B cell (primary cell): ENCODE measurements at regions not wholly inside any gene's neighbourhood (a gene's known extent, or its start where the extent isn't known, plus 50 kb on each side); places are given as distances from the start of the nearest gene placed in this dataset.

ENCODE experiments used
- ATAC-seq: fragments of 200-7000 bp; cut with Tn5 transposase; one replicate; pipeline ENCODE4 v1.10.0; 2021; ENCODE audit warnings: low read depth, mild to moderate bottlenecking, moderate number of reproducible peaks, moderate library complexity
- CTCF ChIA-PET: fragments of 350-600 bp; sonication (Branson Sonifier 250); formaldehyde crosslinking; loops from one replicate; lab custom pipeline; 2021; ENCODE audit warnings: antibody characterized with exemption, inconsistent platforms; lab: Charles Lee
- POLR2A ChIA-PET: fragments of 350-600 bp; sonication (Branson Sonifier 250); formaldehyde crosslinking; loops from one replicate; lab custom pipeline; 2021; ENCODE audit warnings: antibody characterized with exemption; lab: Charles Lee
- DNase-seq: peaks from one replicate; pipeline ENCODE4 v3.0.0; 2013
- H2AFZ ChIP-seq: 2 replicates; pipeline ENCODE4 v1.6.1; 2012; ENCODE audit warnings: mild to moderate bottlenecking, low read depth, low read length; ENCODE audit not compliant: insufficient read depth, poor library complexity, severe bottlenecking
- H3K27ac ChIP-seq, 2 donors: 1 replicate in 1 of 2; 2 replicates in 1 of 2; pipeline ENCODE4 v1.5.1; 2012 to 2013; ENCODE audit warnings: low read length in 2 of 2, mild to moderate bottlenecking in 2 of 2, moderate library complexity in 1 of 2
- H3K27me3 ChIP-seq, 4 experiments: fragments of 200-600 bp in 1 of 4; sonication (generic) in 1 of 4; replicated peaks in 1 of 4; 1 replicate in 2 of 4; 2 replicates in 2 of 4; pipeline versions ENCODE4 v1.6.1 to v1.7.0; 2013 to 2016; ENCODE audit warnings: low read length in 3 of 4, mild to moderate bottlenecking in 2 of 4, mixed read lengths in 1 of 4, moderate library complexity in 1 of 4; ENCODE audit not compliant: insufficient read depth in 4 of 4, control insufficient read depth in 3 of 4; ENCODE audit errors: control extremely low read depth in 1 of 4
- H3K36me3 ChIP-seq, 2 experiments: replicated peaks in 1 of 2; 1 replicate in 1 of 2; 2 replicates in 1 of 2; pipeline versions ENCODE4 v1.6.1 to v1.7.1; 2013; ENCODE audit warnings: low read length in 1 of 2; ENCODE audit not compliant: insufficient read depth in 2 of 2, control insufficient read depth in 1 of 2; ENCODE audit errors: control extremely low read depth in 1 of 2, extremely low read depth in 1 of 2
- H3K4me1 ChIP-seq, 2 donors: fragments of 200-600 bp in 1 of 2; sonication (generic) in 1 of 2; 1 replicate in 1 of 2; 2 replicates in 1 of 2; pipeline versions ENCODE4 v1.5.1 to v1.6.1; 2013 to 2017; ENCODE audit warnings: low read length in 2 of 2; ENCODE audit not compliant: control insufficient read depth in 2 of 2, insufficient read depth in 2 of 2
- H3K4me2 ChIP-seq: replicated peaks from 2 replicates; pipeline ENCODE3; 2012; ENCODE audit warnings: mild to moderate bottlenecking, low read depth, low read length; ENCODE audit not compliant: poor library complexity, severe bottlenecking
- H3K4me3 ChIP-seq, 5 experiments: fragments of 200-600 bp in 1 of 5; sonication (generic) in 1 of 5; 1 replicate in 3 of 5; 2 replicates in 2 of 5; pipeline versions ENCODE4 v1.5.1 to v1.7.0; 2011 to 2016; ENCODE audit warnings: low read length in 4 of 5, mild to moderate bottlenecking in 4 of 5, low read depth in 2 of 5, control low read depth in 1 of 5, moderate library complexity in 1 of 5; ENCODE audit not compliant: insufficient read depth in 1 of 5; ENCODE audit errors: control extremely low read depth in 1 of 5, extremely low read depth in 1 of 5
- H3K79me2 ChIP-seq: fragments of 200-600 bp; sonication (generic); one replicate; pipeline ENCODE4 v1.6.0; 2016; ENCODE audit warnings: low read length; ENCODE audit not compliant: control insufficient read depth, insufficient read depth
- H3K9ac ChIP-seq: fragments of 200-600 bp; sonication (generic); 2 replicates; pipeline ENCODE4 v1.6.1; 2017; ENCODE audit warnings: mild to moderate bottlenecking, low read length, moderate library complexity
- H3K9me3 ChIP-seq, 3 donors: one replicate each; pipeline versions ENCODE4 v1.6.1 to v1.7.1; 2013; ENCODE audit warnings: low read length in 2 of 3; ENCODE audit not compliant: control insufficient read depth in 2 of 3, insufficient read depth in 1 of 3; ENCODE audit errors: control extremely low read depth in 1 of 3
- H4K20me1 ChIP-seq: 2 replicates; pipeline ENCODE4 v1.6.0; 2012; ENCODE audit warnings: mild to moderate bottlenecking, low read length; ENCODE audit not compliant: insufficient read depth, control insufficient read depth, poor library complexity, severe bottlenecking
- H3K27ac Mint-ChIP-seq: one replicate; pipeline ENCODE4 v1.8.0; 2021; ENCODE audit warnings: mixed read lengths
- H3K27me3 Mint-ChIP-seq: one replicate; pipeline ENCODE4 v1.8.0; 2021; ENCODE audit warnings: mixed read lengths
- H3K4me1 Mint-ChIP-seq: one replicate; pipeline ENCODE4 v1.8.0; 2021; ENCODE audit warnings: mixed read lengths
- H3K4me3 Mint-ChIP-seq: one replicate; pipeline ENCODE4 v1.8.0; 2021; ENCODE audit warnings: mixed read lengths
- H3K9me3 Mint-ChIP-seq: one replicate; pipeline ENCODE4 v1.8.0; 2022; ENCODE audit warnings: mixed read lengths; ENCODE audit not compliant: insufficient read depth
- EZH2 ChIP-seq: IDR thresholded peaks from 2 replicates; pipeline ENCODE4 v1.6.1; 2012; ENCODE audit warnings: borderline replicate concordance, low read depth, mild to moderate bottlenecking, moderate library complexity, low read length; ENCODE audit not compliant: insufficient read depth, poor library complexity, severe bottlenecking
- WGBS: methylation state at CpG from one replicate; pipeline ENCODE4 v1.1.5; 2013; ENCODE audit warnings: missing lambda C conversion rate; ENCODE audit not compliant: insufficient coverage; 5-methylcytosine and 5-hydroxymethylcytosine counted together
- intact Hi-C: fragments of 100-400 bp; cut with micrococcal nuclease; formaldehyde crosslinking; loops from one replicate; pipeline ENCODE4 v1.10.0; 2022
- TF ChIP-seq, protein P1 (sequence below): fragments of 200-600 bp; IDR thresholded peaks from one replicate; pipeline ENCODE4 v1.8.0; 2022; ENCODE audit warnings: antibody characterized with exemption, mild to moderate bottlenecking

DNA sequence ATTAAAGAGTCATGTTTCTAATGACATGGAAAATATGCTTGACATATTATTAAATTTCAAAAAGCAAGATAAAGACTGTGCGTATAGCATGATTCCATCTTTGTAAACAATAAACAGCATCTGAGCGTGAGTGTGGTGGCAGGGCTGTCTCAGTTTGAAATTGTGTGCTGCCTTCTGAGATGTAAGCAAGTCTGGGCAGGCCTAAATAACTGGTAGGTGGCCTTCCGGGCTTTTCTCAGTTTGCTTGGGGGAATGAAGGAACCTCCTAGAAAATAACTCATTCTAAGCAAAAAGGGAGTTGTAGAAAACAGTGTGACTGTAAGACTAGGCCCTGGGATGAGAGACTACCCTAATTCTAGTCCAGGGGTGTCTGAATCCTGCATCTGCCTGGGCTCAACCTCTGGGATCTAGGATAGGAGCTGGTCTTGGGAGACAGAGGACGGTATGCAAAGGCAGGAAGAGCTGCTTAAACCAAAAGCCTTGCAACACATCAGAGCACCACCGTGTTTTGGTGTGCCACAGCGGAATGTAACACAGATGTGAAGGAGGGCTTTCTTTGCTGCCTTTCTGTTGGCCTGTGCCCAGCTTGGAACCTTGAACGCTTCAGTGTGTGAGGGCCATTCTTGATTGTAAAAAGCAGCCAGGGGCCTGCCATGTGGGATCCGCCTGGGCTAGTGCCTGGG lies 63.5 kb upstream of the L3MBTL3 start:
- CTCF ChIA-PET: interaction anchor here (0.5 kb wide), 1 partner anchor 182 kb away, joined by 3 read pairs; no protein-coding TSS in a partner anchor
- H3K4me1 Mint-ChIP-seq: no peaks in the 10 kb centered on the region
- DNase-seq: no peak
- H3K27ac ChIP-seq: no peak overlapping the region
- H3K27me3 ChIP-seq: no peaks in the 10 kb centered on the region
- POLR2A ChIA-PET: no interaction called here
- no peak for TF ChIP-seq EZH2
- TF ChIP-seq, protein P1, sequence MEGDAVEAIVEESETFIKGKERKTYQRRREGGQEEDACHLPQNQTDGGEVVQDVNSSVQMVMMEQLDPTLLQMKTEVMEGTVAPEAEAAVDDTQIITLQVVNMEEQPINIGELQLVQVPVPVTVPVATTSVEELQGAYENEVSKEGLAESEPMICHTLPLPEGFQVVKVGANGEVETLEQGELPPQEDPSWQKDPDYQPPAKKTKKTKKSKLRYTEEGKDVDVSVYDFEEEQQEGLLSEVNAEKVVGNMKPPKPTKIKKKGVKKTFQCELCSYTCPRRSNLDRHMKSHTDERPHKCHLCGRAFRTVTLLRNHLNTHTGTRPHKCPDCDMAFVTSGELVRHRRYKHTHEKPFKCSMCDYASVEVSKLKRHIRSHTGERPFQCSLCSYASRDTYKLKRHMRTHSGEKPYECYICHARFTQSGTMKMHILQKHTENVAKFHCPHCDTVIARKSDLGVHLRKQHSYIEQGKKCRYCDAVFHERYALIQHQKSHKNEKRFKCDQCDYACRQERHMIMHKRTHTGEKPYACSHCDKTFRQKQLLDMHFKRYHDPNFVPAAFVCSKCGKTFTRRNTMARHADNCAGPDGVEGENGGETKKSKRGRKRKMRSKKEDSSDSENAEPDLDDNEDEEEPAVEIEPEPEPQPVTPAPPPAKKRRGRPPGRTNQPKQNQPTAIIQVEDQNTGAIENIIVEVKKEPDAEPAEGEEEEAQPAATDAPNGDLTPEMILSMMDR: no peak
- H2AFZ ChIP-seq: no peak overlapping the region
- H3K9ac ChIP-seq: no peak overlapping the region
- H3K9me3 ChIP-seq: peaks cover 0 to 10% (median 0%) of the 10 kb centered on the region in 3 donors
- intact Hi-C loops: no loop called here
- H4K20me1 ChIP-seq: no peaks in the 10 kb centered on the region
- WGBS: 87% methylated on average over 3 of the region's 8 CpGs
- no peak for ATAC-seq
- H3K4me3 Mint-ChIP-seq: no peak overlapping the region
- H3K4me3 ChIP-seq: no peak overlapping the region
- no peak overlapping the region for H3K4me2 ChIP-seq
- no peaks in the 10 kb centered on the region for H3K36me3 ChIP-seq
- H3K4me1 ChIP-seq: no peaks in the 10 kb centered on the region
- H3K9me3 Mint-ChIP-seq: no peaks in the 10 kb centered on the region
- no peak overlapping the region for H3K27ac Mint-ChIP-seq
- no peaks in the 10 kb centered on the region for H3K79me2 ChIP-seq
- H3K27me3 Mint-ChIP-seq: peaks cover 4% of the 10 kb centered on the region

DNA sequence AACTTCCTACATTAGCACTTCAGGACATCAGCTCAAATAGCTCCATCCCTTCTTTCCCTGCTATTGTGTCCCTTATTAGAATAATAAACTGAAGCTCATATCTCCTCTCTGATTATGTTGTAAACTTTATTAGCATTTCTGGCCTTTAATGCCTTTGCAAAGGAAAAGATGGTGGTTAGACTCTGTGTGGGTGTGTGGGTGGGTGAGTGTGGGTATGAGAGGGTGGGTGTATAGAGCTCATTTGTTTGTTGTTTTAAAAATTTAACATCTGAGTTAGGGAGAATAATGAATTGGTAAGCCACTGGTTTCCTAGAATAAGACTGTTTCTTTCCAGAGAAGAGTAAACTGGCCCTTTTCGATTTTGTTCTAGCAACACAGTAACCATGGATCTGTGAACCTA lies 70.6 kb upstream of the L3MBTL3 start:
- Histone ChIP-seq H3K9ac (no peak overlapping the region), H3K36me3 (no peaks in the 10 kb centered on the region), H3K4me3 (no peak overlapping the region), H3K4me2 (no peak overlapping the region), H2AFZ (no peak overlapping the region), H3K4me1 (no peaks in the 10 kb centered on the region), H3K27ac (no peak overlapping the region), H3K27me3 (no peaks in the 10 kb centered on the region), H3K79me2 (no peaks in the 10 kb centered on the region), H4K20me1 (no peaks in the 10 kb centered on the region), H3K9me3 (no peaks in the 10 kb centered on the region)
- no CpG with 5 or more reads among the region's 1 CpG for WGBS
- no peak for TF ChIP-seq EZH2
- TF ChIP-seq, protein P1: no peak
- Mint-ChIP-seq H3K27me3 (peaks cover 17% of the 10 kb centered on the region), H3K4me1 (no peaks in the 10 kb centered on the region), H3K9me3 (no peaks in the 10 kb centered on the region), H3K4me3 (no peak overlapping the region), H3K27ac (no peak overlapping the region)
- intact Hi-C loops: no loop called here
- ChIA-PET POLR2A (no interaction called here), CTCF (interaction anchor here (1.1 kb wide), 1 partner anchor 11 kb away, joined by 3 read pairs; no protein-coding TSS in a partner anchor)
- ATAC-seq (no peak), DNase-seq (no peak)
